Astrocyte of the spinal cord (primary cell): ENCODE measurements at regions not wholly inside any gene's neighbourhood (a gene's known extent, or its start where the extent isn't known, plus 50 kb on each side); places are given as distances from the start of the nearest gene placed in this dataset.

Experiments
- DNase-seq: peaks from one replicate; pipeline ENCODE4 v3.0.0; 2011; ENCODE audit warnings: low read depth, low spot score
- H3K4me3 ChIP-seq: 2 replicates; pipeline ENCODE4 v1.5.1; 2011; ENCODE audit warnings: low read depth, mild to moderate bottlenecking, low read length, moderate library complexity
- in situ Hi-C: cut with HindIII; loops from 2 replicates; pipeline ENCODE4 v1.10.0; 2017; ENCODE audit warnings: low sequenced_read_pairs
- TF ChIP-seq, protein P1 (sequence below): IDR thresholded peaks from 2 replicates; pipeline ENCODE4 v1.5.1; 2012; ENCODE audit warnings: low read depth, mild to moderate bottlenecking, low read length, inconsistent platforms

DNA sequence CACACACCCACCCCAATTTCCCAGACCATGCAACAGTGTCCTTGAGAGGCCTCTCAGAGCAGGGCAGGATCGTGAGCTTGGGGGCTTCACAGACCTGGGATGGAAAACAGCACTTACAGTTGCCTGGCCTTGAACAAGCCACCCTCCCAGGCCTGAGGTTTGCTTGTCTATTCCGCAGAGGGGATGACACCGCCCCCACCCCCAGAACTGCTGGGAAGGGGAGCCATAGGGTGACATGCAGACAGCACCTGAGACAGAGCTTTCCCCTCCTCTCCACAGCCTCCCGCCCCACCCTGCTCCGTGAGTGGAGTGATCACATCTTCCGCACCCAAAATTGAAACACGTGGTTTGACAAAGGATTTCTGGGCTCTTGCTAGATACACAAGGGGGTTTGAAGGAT lies 131.5 kb upstream of the TNRC6C start:
- TF ChIP-seq, protein P1, sequence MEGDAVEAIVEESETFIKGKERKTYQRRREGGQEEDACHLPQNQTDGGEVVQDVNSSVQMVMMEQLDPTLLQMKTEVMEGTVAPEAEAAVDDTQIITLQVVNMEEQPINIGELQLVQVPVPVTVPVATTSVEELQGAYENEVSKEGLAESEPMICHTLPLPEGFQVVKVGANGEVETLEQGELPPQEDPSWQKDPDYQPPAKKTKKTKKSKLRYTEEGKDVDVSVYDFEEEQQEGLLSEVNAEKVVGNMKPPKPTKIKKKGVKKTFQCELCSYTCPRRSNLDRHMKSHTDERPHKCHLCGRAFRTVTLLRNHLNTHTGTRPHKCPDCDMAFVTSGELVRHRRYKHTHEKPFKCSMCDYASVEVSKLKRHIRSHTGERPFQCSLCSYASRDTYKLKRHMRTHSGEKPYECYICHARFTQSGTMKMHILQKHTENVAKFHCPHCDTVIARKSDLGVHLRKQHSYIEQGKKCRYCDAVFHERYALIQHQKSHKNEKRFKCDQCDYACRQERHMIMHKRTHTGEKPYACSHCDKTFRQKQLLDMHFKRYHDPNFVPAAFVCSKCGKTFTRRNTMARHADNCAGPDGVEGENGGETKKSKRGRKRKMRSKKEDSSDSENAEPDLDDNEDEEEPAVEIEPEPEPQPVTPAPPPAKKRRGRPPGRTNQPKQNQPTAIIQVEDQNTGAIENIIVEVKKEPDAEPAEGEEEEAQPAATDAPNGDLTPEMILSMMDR, result no peak
- in situ Hi-C loops, result no loop called here
- no peak overlapping the region for H3K4me3 ChIP-seq
- DNase-seq, result no peak

DNA sequence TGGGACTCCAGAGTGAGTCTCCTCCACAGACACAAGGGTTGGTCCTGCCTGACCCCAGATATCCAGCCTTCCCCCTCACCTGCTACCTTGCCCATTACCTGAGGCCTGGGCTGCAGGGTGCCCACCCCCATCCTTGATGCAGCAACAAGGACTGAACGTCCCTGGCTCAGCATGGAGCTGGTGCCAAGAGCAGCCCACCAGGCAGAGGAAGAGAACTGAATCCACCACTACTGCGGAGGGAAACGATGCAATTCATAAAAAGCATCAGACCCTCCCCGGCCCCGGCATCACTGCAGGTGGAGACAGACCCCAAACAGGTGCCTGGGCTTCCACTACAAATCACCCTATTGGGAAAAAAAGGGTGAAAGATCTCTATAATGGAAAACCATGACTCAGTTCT lies 131.0 kb upstream of the TNRC6C start:
- in situ Hi-C loops, result no loop called here
- TF ChIP-seq, protein P1, result no peak
- no peak for DNase-seq
- no peak overlapping the region for H3K4me3 ChIP-seq

DNA sequence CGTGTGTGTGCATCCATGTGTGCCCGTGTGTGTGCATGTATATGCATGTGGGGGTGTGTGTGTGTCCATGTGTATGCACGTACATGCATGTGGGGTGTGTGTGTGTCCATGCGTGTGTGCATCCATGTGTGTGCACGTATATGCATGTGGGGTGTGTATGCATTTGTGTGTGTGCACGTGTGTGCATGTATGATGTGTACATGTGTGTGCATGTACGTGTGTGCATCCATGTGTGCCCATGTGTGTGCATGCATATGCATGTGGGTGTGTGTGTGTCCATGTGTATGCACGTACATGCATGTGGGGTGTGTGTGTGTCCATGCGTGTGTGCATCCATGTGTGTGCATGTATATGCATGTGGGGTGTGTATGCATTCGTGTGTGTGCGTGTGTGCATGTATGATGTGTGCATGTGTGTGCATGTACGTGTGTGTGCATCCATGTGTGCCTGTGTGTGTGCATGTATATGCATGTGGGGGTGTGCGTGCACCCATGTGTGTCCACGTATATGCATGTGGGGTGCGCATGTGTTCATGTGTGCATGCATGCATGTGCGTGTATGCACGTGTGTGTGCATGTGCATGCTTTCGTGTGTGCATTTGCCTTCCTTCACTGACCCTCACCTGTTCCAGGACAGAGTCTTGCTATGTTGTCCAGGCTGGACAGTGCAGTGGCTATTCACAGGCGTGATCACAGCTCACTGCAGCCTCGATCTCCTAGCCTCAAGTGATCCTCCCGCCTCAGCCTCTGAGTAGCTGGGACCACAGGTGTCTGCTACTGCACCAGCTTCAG lies 129.6 kb upstream of the TNRC6C start:
- TF ChIP-seq, protein P1, result no peak
- in situ Hi-C loops, result no loop called here
- no peak for DNase-seq
- H3K4me3 ChIP-seq, result no peak overlapping the region

DNA sequence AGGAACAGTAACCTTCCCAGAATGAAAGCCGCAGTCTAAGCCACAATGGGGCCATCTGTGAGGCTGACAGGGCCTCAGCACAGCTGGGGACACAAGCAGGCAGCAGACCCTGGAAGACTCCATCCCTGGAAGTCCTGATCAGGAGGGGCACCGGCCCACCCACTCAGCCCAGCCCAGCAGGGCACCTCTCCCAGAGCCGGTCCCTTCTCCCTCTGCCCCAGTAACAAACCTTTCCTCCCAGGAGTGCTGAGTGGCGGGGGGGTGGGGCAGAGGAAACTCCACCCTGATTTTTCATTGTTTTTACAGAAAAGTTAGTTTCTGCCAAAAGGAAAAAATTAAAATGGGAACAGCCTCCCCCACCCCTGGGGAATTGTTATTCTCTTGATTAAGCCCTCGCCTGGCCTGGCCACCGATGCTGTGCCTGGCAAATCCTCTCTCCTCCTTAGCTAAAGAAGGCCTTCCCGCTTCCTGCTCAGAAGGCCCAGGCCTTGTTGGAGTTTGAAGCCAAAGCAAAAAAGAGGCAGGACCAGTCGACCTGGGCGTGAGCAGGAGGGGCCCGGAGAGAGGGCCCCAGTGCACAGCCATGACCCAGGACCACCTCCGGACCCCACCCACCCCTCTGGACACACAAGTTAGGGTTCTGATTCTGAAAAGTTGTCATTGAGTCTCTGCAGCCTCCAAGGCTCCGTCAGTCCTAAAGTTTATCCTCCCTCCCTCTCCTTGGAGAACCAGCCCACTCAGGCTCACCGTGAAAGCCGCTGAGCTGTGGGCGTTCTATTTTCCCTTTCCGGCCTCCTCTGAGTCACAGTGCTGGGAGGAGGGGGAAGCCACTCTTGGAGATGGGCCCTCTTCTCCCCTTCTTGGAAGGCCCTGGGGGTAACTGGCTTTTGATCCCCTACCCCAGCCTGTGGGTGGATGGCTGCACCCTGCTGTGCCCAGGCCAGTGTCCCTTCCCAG lies 128.4 kb upstream of the TNRC6C start:
- in situ Hi-C loops, result no loop called here
- TF ChIP-seq, protein P1, result no peak
- no peak overlapping the region for H3K4me3 ChIP-seq
- DNase-seq, result peak; percentile 83

DNA sequence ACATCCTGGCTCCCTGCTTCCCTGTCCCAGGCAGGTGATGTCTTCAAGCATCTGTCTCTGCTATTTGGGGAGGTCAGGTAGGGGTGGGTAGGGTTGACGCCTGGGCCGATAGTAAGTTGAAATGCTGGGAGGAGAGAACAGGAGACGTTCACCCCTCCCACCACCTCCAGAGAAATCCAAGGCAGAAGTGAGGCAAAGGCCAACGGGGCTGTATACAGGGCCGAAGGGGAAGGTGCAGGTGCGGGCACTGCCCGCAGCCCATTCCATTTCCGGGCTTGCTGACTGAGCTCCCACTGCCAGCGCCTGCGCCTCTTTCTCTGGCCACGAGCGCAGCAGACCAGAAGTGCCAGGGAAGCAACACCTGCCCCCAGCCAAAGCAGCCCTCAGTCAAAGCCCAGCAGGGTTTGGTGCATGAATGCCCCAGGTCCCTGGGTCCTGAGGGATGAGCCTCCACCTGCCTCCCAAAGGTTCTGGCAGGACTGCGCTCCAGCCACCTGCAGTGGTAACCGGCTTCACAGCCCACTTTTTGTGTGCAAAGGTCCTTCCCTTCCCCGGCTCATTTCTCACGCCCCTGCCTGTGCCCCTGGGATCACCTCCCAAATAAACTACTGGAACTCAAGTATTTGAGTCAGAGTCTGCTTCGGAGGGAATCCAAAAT lies 127.6 kb upstream of the TNRC6C start:
- H3K4me3 ChIP-seq, result no peak overlapping the region
- TF ChIP-seq, protein P1, result no peak
- in situ Hi-C loops, result no loop called here
- DNase-seq, result no peak

DNA sequence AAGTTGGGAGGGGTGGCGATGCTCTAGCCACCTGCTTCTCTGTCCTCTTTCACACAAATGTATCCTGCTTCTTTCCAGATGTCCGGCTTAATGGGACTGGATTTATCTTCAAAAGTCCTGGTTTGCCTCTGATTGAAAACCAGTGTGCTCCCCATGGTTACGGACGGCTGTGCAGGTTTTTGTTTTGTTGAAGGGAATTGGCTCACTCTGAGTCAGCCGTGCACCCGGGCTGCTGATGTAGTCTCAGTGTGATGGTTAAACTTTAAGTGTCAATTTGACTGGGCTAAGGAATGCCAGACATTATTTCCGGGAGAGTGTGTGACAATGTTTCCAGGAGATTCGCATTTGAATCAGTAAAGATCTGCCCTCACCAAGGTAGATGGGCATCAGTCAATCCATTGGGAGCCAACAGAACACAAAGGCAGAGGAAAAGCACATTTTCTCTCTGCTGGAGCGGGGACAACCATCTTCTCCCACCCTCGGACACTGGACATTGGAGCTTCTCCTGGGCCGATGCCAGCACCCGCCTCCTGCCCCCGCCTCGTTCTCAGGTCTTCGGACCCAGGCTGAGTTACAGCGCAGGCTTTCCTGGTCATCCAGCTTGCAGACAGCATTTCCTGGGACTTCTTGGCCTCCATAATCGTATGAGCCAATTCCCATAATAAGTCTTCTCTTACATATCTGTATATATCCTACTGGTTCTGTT lies 126.9 kb upstream of the TNRC6C start:
- peak; percentile 83 for DNase-seq
- TF ChIP-seq, protein P1, result no peak
- no peak overlapping the region for H3K4me3 ChIP-seq
- in situ Hi-C loops, result no loop called here
